ENCODE measurements at regions not wholly inside any gene's neighbourhood (a gene's known extent, or its start where the extent isn't known, plus 50 kb on each side); places are given as distances from the start of the nearest gene placed in this dataset.

DNA sequence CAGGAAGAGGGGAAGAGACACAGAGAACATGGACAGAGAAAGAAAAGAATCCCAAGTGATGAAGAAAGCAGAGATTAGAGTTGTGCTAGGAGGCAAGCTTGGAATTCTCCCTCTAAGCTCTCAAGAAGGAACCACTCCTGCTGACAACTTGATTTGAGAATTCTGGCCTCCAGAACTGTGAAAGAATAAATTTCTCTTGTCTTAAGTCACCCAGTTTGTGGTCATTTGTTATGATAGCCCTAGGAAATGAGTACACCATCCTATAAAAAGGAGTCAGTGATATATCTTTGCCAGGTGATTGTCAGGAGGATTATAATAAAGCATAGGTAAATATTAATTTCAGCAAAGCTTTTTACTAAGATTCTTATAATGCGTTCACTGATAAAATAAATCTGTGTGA is 82.7 kb upstream of the TFEC start:
- H3K9me3 ChIP-seq = no peaks in the 10 kb centered on the region
- intact Hi-C loops (cut with DNase I; ENCODE audit: low total_unique reads) (no loop called here), in situ Hi-C loops (cut with MboI; ENCODE audit: low pct_ligation_motif_present in 1 of 4, low pct_unique_long_range_greater_than_20kb in 1 of 4, low sequenced_read_pairs in 3 of 4) (no loop called here)
- TF ChIP-seq POLR2AphosphoS5 (IDR thresholded peaks at IDR 0.05) (no peak), EP300 (IDR thresholded peaks at IDR 0.05; ENCODE audit: low read depth) (no peak), POLR2A (IDR thresholded peaks at IDR 0.05) (no peak)
- TF ChIP-seq, protein P1, sequence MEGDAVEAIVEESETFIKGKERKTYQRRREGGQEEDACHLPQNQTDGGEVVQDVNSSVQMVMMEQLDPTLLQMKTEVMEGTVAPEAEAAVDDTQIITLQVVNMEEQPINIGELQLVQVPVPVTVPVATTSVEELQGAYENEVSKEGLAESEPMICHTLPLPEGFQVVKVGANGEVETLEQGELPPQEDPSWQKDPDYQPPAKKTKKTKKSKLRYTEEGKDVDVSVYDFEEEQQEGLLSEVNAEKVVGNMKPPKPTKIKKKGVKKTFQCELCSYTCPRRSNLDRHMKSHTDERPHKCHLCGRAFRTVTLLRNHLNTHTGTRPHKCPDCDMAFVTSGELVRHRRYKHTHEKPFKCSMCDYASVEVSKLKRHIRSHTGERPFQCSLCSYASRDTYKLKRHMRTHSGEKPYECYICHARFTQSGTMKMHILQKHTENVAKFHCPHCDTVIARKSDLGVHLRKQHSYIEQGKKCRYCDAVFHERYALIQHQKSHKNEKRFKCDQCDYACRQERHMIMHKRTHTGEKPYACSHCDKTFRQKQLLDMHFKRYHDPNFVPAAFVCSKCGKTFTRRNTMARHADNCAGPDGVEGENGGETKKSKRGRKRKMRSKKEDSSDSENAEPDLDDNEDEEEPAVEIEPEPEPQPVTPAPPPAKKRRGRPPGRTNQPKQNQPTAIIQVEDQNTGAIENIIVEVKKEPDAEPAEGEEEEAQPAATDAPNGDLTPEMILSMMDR (IDR thresholded peaks at IDR 0.05) = no peak
- H3K27me3 ChIP-seq = no peaks in the 10 kb centered on the region
- H3K4me3 ChIP-seq = no peak overlapping the region
- no peak overlapping the region for H3K27ac ChIP-seq
- WGBS, 2 donors (ENCODE audit: low coverage in 1 of 2) = 90 to 98% methylated on average over 1 of the region's 1 CpG
- H3K36me3 ChIP-seq = no peaks in the 10 kb centered on the region
- DNase-seq = no peak
- no peaks in the 10 kb centered on the region for H3K4me1 ChIP-seq

DNA sequence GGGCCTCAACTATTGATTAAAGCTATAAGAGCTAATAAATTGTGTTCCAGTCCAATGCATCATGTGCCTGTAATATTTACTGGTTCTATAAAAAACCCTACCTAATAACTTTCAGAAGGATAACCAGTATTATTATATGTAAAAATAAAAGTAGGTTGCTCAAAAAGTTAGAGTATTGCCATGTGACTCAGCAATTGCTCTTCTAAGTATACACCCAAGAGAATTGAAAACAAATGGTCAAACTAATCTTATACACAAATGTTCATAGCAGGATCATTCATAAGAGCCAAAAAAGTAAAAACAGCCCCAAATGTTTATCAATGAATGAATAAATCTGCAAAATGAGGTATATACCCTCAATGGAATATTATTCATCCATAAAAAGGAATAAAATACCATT is 89.5 kb upstream of the TES start:
- in situ Hi-C loops (cut with MboI; ENCODE audit: low pct_ligation_motif_present in 1 of 4, low pct_unique_long_range_greater_than_20kb in 1 of 4, low sequenced_read_pairs in 3 of 4) = no loop called here

DNA sequence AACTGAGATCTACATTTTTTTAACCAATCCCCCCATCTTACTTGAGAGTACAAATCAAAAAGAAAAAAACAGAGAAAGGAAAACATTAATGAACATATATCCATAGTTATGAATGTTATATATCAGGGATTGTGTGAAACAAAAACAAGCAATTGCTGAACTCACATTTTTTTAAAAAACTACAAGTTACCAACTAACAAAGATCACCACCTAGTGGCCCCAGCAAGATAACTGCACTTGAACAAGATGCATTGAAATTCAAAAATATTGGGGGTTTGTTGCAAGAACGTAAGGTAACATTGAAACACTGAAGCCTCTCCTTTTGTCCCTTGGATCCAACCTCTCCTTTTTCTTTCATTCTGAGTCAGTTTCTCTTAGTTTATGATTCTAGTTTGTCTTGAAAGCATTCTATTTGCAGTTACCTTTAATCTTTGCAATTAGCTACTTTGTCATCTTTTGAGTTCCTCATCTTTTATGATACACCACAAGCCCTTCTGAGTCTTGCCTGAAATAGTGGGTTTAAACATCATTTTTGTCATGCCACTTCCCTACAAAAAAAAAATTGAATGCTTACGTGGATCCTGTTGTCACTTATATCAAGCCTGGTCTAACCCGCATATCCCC is 87.3 kb upstream of the TES start:
- no peaks in the 10 kb centered on the region for H3K36me3 ChIP-seq
- intact Hi-C loops (cut with DNase I; ENCODE audit: low total_unique reads) (no loop called here), in situ Hi-C loops (cut with MboI; ENCODE audit: low pct_ligation_motif_present in 1 of 4, low pct_unique_long_range_greater_than_20kb in 1 of 4, low sequenced_read_pairs in 3 of 4) (no loop called here)
- DNase-seq = no peak
- no peak overlapping the region for H3K27ac ChIP-seq
- no peaks in the 10 kb centered on the region for H3K4me1 ChIP-seq
- H3K27me3 ChIP-seq = no peaks in the 10 kb centered on the region
- H3K4me3 ChIP-seq = no peak overlapping the region
- WGBS, 2 donors (ENCODE audit: low coverage in 1 of 2) = 59 to 63% methylated on average over 3 of the region's 3 CpGs
- H3K9me3 ChIP-seq = peaks cover 0 to 3% of the 10 kb centered on the region in 2 donors
- TF ChIP-seq, protein P1 (IDR thresholded peaks at IDR 0.05) = peak in 4 of 5 experiments; percentile 18 to 53 (median 44)
- no peak for TF ChIP-seq POLR2A (IDR thresholded peaks at IDR 0.05)

More for the DNA sequence above, 89.5 kb upstream of the TES start:
- Histone ChIP-seq H3K27ac (no peak overlapping the region), H3K4me3 (no peak overlapping the region), H3K27me3 (no peaks in the 10 kb centered on the region), H3K4me1 (no peaks in the 10 kb centered on the region), H3K36me3 (no peaks in the 10 kb centered on the region), H3K9me3 (no peaks in the 10 kb centered on the region)
- DNase-seq = no peak
- intact Hi-C loops (cut with DNase I; ENCODE audit: low total_unique reads) = no loop called here
- TF ChIP-seq, protein P1 (IDR thresholded peaks at IDR 0.05) = no peak
- TF ChIP-seq EP300 (IDR thresholded peaks at IDR 0.05; ENCODE audit: low read depth) = no peak
- no peak for TF ChIP-seq POLR2AphosphoS5 (IDR thresholded peaks at IDR 0.05)
- TF ChIP-seq POLR2A (IDR thresholded peaks at IDR 0.05) = no peak

DNA sequence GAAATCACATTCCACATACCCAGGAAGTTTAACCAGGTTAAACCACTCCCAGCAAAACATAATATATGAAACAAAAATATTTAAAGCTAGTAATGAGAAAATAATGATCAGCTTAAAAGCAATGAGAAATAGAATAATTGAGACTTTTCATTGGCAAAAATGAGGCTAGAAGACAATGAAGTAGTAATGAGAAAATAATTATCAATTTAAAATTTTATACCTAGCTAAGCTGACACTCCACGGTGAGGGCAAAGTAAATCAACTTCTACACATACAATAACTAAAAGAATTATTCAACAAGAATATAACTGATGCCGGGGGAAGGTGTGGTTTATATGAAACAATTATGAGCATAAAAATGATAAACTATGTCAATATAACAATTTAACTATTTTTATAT is 82.2 kb upstream of the TES start:
- no peak for DNase-seq
- Histone ChIP-seq H3K27me3 (no peaks in the 10 kb centered on the region), H3K27ac (no peak overlapping the region), H3K4me3 (no peak overlapping the region), H3K9me3 (peaks cover 0 to 8% of the 10 kb centered on the region in 2 donors), H3K4me1 (no peaks in the 10 kb centered on the region), H3K36me3 (no peaks in the 10 kb centered on the region)
- in situ Hi-C loops (cut with MboI; ENCODE audit: low pct_ligation_motif_present in 1 of 4, low pct_unique_long_range_greater_than_20kb in 1 of 4, low sequenced_read_pairs in 3 of 4) = no loop called here
- no peak for TF ChIP-seq EP300 (IDR thresholded peaks at IDR 0.05; ENCODE audit: low read depth)
- TF ChIP-seq POLR2AphosphoS5 (IDR thresholded peaks at IDR 0.05) = no peak
- TF ChIP-seq POLR2A (IDR thresholded peaks at IDR 0.05) = no peak
- TF ChIP-seq, protein P1 (IDR thresholded peaks at IDR 0.05) = no peak
- WGBS, 2 donors (ENCODE audit: low coverage in 1 of 2) = 93 to 94% methylated on average over 2 of the region's 2 CpGs
- intact Hi-C loops (cut with DNase I; ENCODE audit: low total_unique reads) = no loop called here

Data from transverse colon (tissue), 4 donors.